Memory B cell (primary cell): ENCODE measurements at regions not wholly inside any gene's neighbourhood (a gene's known extent, or its start where the extent isn't known, plus 50 kb on each side); places are given as distances from the start of the nearest gene placed in this dataset.
A peak's percentile ranks its signal among the peaks of the same experiment; 100 is the strongest.

ENCODE experiments used
- ATAC-seq: fragments of 150-1000 bp; cut with Tn5 transposase; 2 replicates; pipeline ENCODE4 v1.10.0; 2021; ENCODE audit warnings: low read depth, mild to moderate bottlenecking, moderate library complexity
- DNase-seq, 2 donors: peaks; one replicate each; pipeline ENCODE4 v3.0.0; 2022; ENCODE audit warnings: low spot score in 2 of 2
- H3K27ac Mint-ChIP-seq: one replicate; pipeline ENCODE4 v1.8.0; 2022; ENCODE audit warnings: mild to moderate bottlenecking, moderate library complexity, mixed read lengths
- H3K27me3 Mint-ChIP-seq: one replicate; pipeline ENCODE4 v1.8.0; 2022; ENCODE audit warnings: mixed read lengths
- H3K36me3 Mint-ChIP-seq: one replicate; pipeline ENCODE4 v1.8.0; 2022; ENCODE audit warnings: mild to moderate bottlenecking, mixed read lengths
- H3K4me1 Mint-ChIP-seq: one replicate; pipeline ENCODE4 v1.8.0; 2022; ENCODE audit warnings: mixed read lengths
- H3K4me3 Mint-ChIP-seq: one replicate; pipeline ENCODE4 v1.8.0; 2022; ENCODE audit warnings: mild to moderate bottlenecking, moderate library complexity, mixed read lengths
- H3K9me3 Mint-ChIP-seq: one replicate; pipeline ENCODE4 v1.8.0; 2022; ENCODE audit warnings: mixed read lengths

DNA sequence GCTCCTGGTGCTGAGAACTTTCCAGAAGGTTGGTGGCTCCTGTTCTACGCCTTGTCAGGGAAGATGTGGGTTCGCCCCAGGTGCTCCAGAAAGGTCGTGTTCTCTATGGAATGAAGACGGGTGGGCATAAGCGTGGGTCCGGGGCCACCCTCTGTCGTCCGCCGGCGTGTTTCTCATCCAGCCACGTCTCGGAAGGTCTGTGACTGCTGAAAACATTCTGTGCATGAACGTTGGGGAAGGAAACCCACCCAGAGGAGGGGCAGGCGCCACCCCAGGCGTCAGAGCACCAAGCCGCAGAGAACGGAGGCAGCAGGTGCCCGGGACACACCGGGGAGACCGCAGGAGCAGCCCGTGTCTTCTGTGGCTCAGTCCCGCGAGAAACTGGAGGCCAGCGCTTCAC lies 118.2 kb downstream of the RTP5 start:
- peak overlapping the region; percentile 93 for H3K27ac Mint-ChIP-seq
- H3K4me1 Mint-ChIP-seq, result peaks cover 35% of the 10 kb centered on the region
- no peak for ATAC-seq
- peaks cover 15% of the 10 kb centered on the region for H3K9me3 Mint-ChIP-seq
- no peak for DNase-seq
- H3K4me3 Mint-ChIP-seq, result no peak overlapping the region
- no peaks in the 10 kb centered on the region for H3K27me3 Mint-ChIP-seq
- H3K36me3 Mint-ChIP-seq, result peaks cover 16% of the 10 kb centered on the region

DNA sequence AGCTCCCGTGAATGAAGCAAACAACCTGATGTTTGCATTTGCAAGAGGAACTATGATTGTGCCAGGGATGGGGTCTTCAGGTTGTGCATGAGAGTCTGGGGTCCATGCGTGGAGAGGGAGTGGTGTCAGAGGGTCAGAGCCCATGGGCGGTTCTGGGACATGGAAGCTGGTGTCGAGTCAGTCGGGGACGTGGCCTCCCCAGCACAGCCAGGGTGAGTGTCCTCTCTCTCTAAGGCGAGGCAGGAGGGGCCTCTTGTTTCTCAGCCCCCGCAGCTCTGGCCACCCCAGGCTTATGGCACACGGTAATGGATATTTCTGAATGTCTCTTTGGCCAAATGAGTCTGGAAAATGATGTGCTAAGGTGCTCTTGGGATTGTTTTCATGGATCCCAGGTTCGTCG lies 118.6 kb downstream of the RTP5 start:
- Mint-ChIP-seq H3K9me3 (peaks cover 15% of the 10 kb centered on the region), H3K4me3 (no peak overlapping the region)

DNA sequence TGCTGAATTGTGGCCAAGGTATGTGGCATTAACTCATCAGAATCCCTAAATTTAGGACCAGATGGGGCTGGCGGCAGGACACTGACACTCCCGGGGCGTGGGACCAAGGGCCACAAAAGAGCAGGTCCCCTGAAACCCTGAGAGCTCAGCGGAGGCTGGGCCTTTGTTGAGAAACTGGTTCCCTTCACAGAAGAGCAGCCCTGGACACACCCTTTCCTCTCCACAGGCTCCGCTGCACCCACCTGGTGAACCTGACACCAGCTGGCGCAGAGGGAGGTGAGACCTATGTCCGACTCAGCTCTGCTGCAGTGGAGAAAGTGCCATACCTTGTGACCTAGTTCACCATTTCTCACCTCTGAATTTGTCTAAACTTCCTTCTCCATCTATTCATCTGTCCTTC lies 119.5 kb downstream of the RTP5 start:
- H3K4me1 Mint-ChIP-seq, result peaks cover 34% of the 10 kb centered on the region
- peak; percentile 73 for ATAC-seq
- peak overlapping the region; percentile 51 for H3K4me3 Mint-ChIP-seq
- H3K27ac Mint-ChIP-seq, result peak overlapping the region; percentile 96
- H3K27me3 Mint-ChIP-seq, result no peaks in the 10 kb centered on the region
- DNase-seq, result peak in 1 of 2 donors; percentile 52
- peaks cover 26% of the 10 kb centered on the region for H3K36me3 Mint-ChIP-seq
- peaks cover 15% of the 10 kb centered on the region for H3K9me3 Mint-ChIP-seq

More for the DNA sequence above, 118.6 kb downstream of the RTP5 start:
- Mint-ChIP-seq H3K27ac (no peak overlapping the region), H3K36me3 (peaks cover 20% of the 10 kb centered on the region), H3K4me1 (peaks cover 35% of the 10 kb centered on the region), H3K27me3 (no peaks in the 10 kb centered on the region)
- DNase-seq (no peak), ATAC-seq (no peak)

DNA sequence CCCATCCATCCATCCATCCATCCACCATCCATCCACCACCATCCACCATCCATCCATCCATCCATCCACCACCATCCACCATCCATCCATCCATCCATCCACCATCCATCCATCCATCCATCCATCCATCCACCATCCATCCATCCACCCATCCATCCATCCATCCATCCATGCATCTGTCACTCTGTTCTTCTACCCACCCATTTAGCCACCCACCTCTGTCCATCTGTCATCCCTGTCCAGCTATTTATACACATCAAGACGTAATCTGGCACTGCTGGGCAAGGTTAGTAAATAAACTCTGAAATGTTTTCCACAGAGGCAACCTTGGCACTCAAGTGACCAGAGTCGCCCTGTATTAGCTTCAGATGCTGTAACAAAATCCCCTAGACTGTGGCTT lies 120.9 kb downstream of the RTP5 start:
- no peak for DNase-seq
- Mint-ChIP-seq H3K9me3 (peaks cover 15% of the 10 kb centered on the region), H3K27ac (peak overlapping the region; percentile 96), H3K36me3 (peaks cover 27% of the 10 kb centered on the region), H3K4me3 (peak overlapping the region; percentile 27), H3K27me3 (no peaks in the 10 kb centered on the region), H3K4me1 (peaks cover 24% of the 10 kb centered on the region)
- no peak for ATAC-seq

DNA sequence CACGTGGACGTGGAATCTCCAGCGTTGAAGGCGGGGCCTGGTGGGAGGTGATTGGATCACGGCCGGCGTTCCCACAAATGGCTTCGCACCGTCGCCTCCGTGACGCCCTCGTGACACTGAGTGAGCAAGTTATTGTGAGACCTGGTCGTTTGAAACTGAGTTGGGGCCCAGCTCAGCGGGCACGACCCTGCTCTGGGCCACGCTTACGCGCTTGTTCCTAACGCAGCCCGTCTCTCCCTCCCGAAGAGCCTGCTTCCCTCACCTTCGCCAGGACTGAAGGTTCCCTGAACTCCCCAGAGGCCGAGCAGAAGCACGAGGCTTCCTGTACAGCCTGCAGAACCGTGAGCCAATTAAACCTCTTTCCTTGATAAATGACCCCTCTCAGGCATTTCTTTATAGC lies 121.8 kb downstream of the RTP5 start:
- Mint-ChIP-seq H3K36me3 (peaks cover 26% of the 10 kb centered on the region), H3K9me3 (peaks cover 13% of the 10 kb centered on the region), H3K27ac (peak overlapping the region; percentile 96), H3K4me3 (no peak overlapping the region), H3K4me1 (peaks cover 19% of the 10 kb centered on the region), H3K27me3 (no peaks in the 10 kb centered on the region)
- ATAC-seq (no peak), DNase-seq (no peak)

DNA sequence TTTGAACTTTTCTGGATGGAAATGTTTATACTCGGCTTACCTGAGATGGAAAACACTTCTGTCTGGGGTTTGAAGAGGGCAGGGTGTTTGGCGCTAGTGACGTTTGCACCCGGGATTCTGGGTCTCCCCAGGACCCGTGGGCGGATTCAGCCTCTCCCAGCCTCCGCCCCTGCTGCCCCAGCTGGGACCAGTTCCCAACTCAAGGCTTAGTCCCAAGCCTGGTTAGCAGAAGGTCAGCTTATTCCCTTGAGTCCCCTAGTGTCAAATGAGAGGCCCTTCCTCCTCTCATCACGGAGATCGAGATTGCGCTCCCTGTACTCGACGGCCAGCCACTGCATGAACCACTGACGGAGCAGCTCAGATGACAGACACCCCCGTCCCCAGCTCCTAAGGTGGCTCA lies 123.2 kb downstream of the RTP5 start:
- H3K4me3 Mint-ChIP-seq, result no peak overlapping the region
- H3K27me3 Mint-ChIP-seq, result no peaks in the 10 kb centered on the region
- no peak for DNase-seq
- no peak for ATAC-seq
- H3K36me3 Mint-ChIP-seq, result peaks cover 32% of the 10 kb centered on the region
- H3K9me3 Mint-ChIP-seq, result peaks cover 10% of the 10 kb centered on the region
- peaks cover 21% of the 10 kb centered on the region for H3K4me1 Mint-ChIP-seq
- H3K27ac Mint-ChIP-seq, result no peak overlapping the region

DNA sequence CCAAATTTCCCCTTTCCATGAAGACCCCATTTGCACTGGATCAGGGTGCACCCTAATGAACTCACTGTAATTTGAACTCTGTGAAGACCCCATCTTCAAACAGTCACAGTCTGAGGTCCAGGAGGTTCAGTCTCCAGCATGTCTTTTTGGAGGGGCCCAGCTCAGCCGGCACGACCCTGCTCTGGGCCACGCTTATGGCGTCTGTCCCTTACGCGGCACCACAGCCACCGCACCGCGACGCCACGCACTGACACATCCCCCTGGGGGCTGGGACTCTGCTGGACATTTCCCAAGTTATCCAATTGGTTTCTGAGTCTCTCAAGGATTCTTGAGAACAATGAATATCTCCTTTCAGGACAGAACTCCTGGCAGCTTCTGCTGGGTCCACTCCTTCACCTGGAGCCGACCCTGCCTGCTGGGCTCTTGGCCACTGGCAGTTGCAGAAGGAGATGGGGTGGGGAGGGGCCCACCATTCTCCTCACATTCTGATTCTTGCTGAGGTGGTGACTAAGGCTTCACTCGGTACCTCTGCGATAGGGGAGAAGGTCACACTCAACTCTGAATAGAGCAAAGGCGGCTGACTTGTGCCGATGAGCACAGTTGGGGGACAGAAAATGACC lies 124.0 kb downstream of the RTP5 start:
- Mint-ChIP-seq H3K4me1 (peaks cover 16% of the 10 kb centered on the region), H3K4me3 (no peak overlapping the region), H3K9me3 (peaks cover 10% of the 10 kb centered on the region), H3K36me3 (peaks cover 32% of the 10 kb centered on the region), H3K27ac (peak overlapping the region; percentile 55), H3K27me3 (no peaks in the 10 kb centered on the region)
- ATAC-seq (no peak), DNase-seq (no peak)

DNA sequence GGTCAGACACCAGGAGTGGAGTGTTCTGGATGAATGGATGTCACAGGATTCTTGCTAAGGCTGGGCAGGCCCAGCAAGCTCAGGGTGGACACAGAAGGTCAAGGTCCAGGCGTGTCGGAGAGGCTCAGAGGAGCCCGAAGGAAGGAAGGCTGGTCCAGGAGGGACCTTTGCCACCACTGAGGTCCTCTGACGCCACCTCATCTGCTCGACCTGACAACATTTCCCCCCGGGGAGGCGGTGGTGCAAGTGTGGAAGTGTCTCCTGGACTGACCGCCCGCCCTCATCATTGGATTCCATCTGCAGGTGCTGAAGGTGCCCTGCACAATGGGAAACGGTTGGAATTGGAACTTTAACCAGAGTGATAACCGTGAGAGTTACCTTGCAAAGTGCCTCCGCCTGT lies 124.6 kb downstream of the RTP5 start:
- Mint-ChIP-seq H3K27ac (no peak overlapping the region), H3K9me3 (peaks cover 10% of the 10 kb centered on the region), H3K4me1 (peaks cover 16% of the 10 kb centered on the region), H3K27me3 (no peaks in the 10 kb centered on the region), H3K4me3 (no peak overlapping the region), H3K36me3 (peaks cover 32% of the 10 kb centered on the region)
- ATAC-seq, result no peak
- no peak for DNase-seq

DNA sequence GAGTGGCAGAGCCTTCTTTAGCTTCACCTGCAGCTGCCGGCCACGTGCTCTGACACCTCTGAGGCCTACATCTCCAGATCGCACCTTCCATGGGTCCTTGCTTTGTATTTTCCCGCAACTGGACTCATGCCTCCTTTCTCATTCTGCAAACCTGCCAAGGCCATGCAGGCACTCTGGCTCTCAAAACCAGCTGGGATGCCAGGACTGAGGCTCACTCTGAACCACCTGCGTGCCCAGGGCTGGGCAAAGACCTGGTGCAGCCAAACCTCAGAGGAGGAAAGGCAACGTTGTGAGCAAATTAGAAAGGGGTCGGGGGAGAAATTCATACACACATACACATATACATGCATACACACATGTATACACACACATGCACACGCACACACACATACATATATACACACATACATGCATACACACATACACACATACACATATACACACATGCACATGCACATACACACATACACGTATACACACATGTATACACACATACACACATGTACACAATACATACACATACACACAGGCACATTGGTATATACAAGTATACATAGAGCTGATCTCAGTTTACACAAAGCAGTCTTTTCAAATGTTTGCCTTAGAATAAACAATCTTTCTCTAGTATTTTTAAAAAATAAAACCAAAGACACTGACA lies 125.2 kb downstream of the RTP5 start:
- H3K9me3 Mint-ChIP-seq, result peaks cover 6% of the 10 kb centered on the region
- ATAC-seq (no peak), DNase-seq (no peak)
- no peak overlapping the region for H3K27ac Mint-ChIP-seq
- peaks cover 27% of the 10 kb centered on the region for H3K36me3 Mint-ChIP-seq
- H3K4me1 Mint-ChIP-seq, result peaks cover 10% of the 10 kb centered on the region
- no peaks in the 10 kb centered on the region for H3K27me3 Mint-ChIP-seq
- H3K4me3 Mint-ChIP-seq, result no peak overlapping the region

DNA sequence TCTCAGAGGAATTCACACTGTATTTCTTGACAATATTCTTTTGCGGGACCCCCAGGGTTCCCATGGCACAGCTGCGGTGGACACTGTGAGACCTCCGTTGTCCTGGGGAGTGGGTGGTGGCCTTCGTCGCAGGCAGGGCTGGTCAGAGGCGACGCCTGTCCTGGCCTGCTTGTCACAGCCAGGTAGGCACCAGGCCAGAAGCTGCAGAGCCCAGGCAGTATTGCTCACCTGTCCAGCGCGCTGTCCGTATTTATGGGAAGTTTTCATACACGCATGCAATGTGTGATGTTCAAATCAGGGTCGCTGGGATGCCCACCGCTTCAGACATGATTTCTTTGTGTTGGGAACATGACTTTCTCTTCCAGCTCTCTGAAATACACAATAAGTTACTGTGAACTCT lies 126.6 kb downstream of the RTP5 start:
- Mint-ChIP-seq H3K36me3 (peaks cover 18% of the 10 kb centered on the region), H3K4me3 (no peak overlapping the region), H3K27ac (no peak overlapping the region), H3K9me3 (no peaks in the 10 kb centered on the region), H3K27me3 (no peaks in the 10 kb centered on the region), H3K4me1 (peaks cover 2% of the 10 kb centered on the region)
- DNase-seq, result no peak
- ATAC-seq, result no peak

DNA sequence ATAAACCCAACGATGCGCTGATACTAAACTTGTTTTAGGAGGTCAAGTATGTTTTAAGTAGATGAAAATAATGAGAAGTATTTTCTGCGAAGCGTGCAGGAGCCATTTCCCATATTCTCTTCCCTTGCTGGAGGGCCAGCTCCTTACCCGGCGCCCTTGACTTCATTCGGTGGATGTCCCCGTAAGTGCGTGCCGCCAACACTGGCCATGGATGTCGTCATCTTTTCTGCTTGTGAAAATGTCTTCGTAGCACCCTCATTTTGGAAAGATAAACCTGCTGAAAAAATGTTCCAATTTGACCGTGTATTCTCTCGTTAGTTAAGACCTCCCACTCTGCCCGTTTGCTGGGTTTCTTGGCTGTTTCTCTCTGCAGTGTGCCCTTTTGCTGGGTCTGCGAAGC lies 127.5 kb downstream of the RTP5 start:
- Mint-ChIP-seq H3K4me1 (peaks cover 2% of the 10 kb centered on the region), H3K4me3 (no peak overlapping the region), H3K27ac (peak overlapping the region; percentile 45), H3K9me3 (no peaks in the 10 kb centered on the region), H3K27me3 (no peaks in the 10 kb centered on the region), H3K36me3 (peaks cover 18% of the 10 kb centered on the region)
- ATAC-seq (no peak), DNase-seq (no peak)

DNA sequence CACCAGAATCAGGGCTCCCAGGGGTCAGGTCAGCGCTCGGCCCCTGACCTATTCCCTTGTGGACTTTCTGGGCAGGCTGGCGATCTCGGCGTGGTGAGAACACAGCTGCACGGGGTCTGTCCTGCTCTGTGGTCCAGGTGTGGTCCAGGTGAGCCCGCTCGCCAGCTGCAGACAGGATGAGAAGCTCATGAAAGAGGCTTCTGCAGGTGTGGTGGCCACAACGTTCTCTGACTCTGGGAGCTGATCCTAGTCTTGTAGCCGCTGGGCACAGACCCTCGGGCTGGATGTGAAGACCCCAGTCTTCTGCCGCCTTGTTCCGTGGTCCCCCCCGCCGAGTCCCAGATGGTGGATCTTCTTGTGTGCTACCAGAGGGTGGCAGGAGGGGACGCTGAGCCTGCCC lies 129.7 kb downstream of the RTP5 start:
- no peak for DNase-seq
- Mint-ChIP-seq H3K9me3 (no peaks in the 10 kb centered on the region), H3K36me3 (peaks cover 9% of the 10 kb centered on the region), H3K4me3 (no peak overlapping the region), H3K27me3 (no peaks in the 10 kb centered on the region), H3K27ac (no peak overlapping the region), H3K4me1 (peaks cover 2% of the 10 kb centered on the region)
- ATAC-seq, result no peak

DNA sequence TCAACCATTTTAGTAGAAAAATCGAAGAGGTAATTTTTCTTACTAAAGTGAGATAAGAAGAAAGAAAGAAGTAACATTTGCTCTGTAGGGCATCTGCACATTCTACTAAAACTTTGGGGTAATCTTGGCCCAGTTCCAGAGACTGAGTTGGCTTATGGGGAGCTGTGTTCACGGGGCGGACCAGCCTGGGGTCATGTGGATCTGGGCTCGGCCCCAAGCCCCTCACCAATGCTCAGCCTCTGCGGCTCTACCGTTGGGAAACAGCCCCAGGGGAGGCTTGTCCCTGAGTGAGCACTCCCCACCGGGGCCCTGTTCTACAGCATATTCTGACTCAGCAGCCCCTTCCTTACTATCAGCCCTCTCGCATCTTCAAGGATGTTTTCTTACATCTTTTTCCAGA lies 132.3 kb downstream of the RTP5 start:
- no peaks in the 10 kb centered on the region for H3K27me3 Mint-ChIP-seq
- ATAC-seq, result no peak
- H3K4me3 Mint-ChIP-seq, result no peak overlapping the region
- no peak for DNase-seq
- H3K27ac Mint-ChIP-seq, result no peak overlapping the region
- no peaks in the 10 kb centered on the region for H3K9me3 Mint-ChIP-seq
- peaks cover 4% of the 10 kb centered on the region for H3K36me3 Mint-ChIP-seq
- no peaks in the 10 kb centered on the region for H3K4me1 Mint-ChIP-seq

DNA sequence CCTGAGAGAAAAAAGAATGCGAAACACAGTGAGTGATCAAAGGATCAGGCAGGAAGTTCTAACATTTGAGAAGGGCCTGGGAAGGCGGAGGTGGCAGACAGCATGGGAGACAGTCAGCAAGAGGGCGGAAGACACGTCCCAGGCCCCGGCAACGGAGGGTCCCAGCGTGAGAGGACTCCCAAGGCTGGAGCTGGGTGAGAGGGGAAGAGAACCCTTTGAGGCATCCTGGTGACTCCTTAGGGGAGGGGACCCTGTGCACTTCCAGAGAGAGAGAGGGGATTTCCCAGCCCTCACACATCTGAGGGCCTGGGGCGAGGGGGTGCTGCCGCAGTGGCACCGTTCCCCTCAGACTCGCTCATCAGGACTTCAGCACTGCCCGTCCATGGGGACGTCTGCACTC lies 133.4 kb downstream of the RTP5 start:
- Mint-ChIP-seq H3K4me3 (no peak overlapping the region), H3K4me1 (no peaks in the 10 kb centered on the region), H3K27ac (no peak overlapping the region), H3K9me3 (no peaks in the 10 kb centered on the region), H3K36me3 (no peaks in the 10 kb centered on the region), H3K27me3 (no peaks in the 10 kb centered on the region)
- DNase-seq, result no peak
- ATAC-seq, result no peak
